Thymus (tissue), 11 donors: ENCODE measurements at regions not wholly inside any gene's neighbourhood (a gene's known extent, or its start where the extent isn't known, plus 50 kb on each side); places are given as distances from the start of the nearest gene placed in this dataset.

ENCODE experiments used
- DNase-seq, 9 donors: peaks; one replicate each; pipeline ENCODE4 v3.0.0-alpha.2; 2013; ENCODE audit warnings: low spot score in 9 of 9, low read depth in 6 of 9, missing footprints in 1 of 9
- H3K27ac ChIP-seq, 2 donors: one replicate each; pipeline ENCODE4 v1.5.1; 2013; ENCODE audit warnings: control low read depth in 1 of 2, low read depth in 1 of 2, low read length in 1 of 2, mild to moderate bottlenecking in 1 of 2, moderate library complexity in 1 of 2
- H3K27me3 ChIP-seq, 2 donors: one replicate each; pipeline ENCODE4 v1.5.1; 2013; ENCODE audit warnings: low read length in 1 of 2; ENCODE audit not compliant: control insufficient read depth in 2 of 2, insufficient read depth in 1 of 2
- H3K36me3 ChIP-seq, 2 donors: one replicate each; pipeline ENCODE4 v1.5.1; 2013; ENCODE audit warnings: low read length in 1 of 2, mild to moderate bottlenecking in 1 of 2, moderate library complexity in 1 of 2; ENCODE audit not compliant: control insufficient read depth in 2 of 2, insufficient read depth in 2 of 2
- H3K4me1 ChIP-seq, 2 donors: one replicate each; pipeline ENCODE4 v1.5.1; 2013; ENCODE audit warnings: low read length in 2 of 2; ENCODE audit not compliant: control insufficient read depth in 2 of 2, insufficient read depth in 2 of 2
- H3K4me3 ChIP-seq, 2 donors: one replicate each; pipeline ENCODE4 v1.5.1; 2013; ENCODE audit warnings: low read length in 2 of 2, control low read depth in 1 of 2, mild to moderate bottlenecking in 1 of 2
- H3K9me3 ChIP-seq, 2 donors: one replicate each; pipeline ENCODE4 v1.5.1; 2013; ENCODE audit warnings: low read length in 1 of 2, mild to moderate bottlenecking in 1 of 2; ENCODE audit not compliant: control insufficient read depth in 2 of 2, insufficient read depth in 1 of 2
- WGBS: extraction: QIAGEN DNeasy Blood & Tissue Kit; methylation state at CpG from one replicate; pipeline ENCODE4 v1.1.7; 2013; 5-methylcytosine and 5-hydroxymethylcytosine counted together
- donor health status: healthy.

DNA sequence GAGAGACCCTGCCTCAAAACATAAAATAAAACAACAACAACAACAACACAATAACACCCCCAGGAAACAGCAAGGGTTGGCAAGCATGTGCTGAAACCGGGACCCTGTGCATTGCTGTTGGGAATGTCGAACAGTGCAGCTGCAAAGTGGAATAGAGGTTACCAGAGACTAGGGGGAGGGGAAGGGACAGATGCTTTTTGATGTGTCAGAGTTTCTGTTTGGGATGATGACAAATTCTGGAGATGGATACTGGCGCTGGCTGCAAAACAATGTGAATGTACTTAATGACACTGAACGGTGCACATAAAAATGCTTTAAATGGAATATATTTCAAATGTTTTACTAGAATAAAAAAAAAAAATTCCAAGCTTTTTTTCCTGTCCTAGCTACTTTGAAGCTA is 241.8 kb downstream of the TEX36 start:
- WGBS = 92% methylated on average over 4 of the region's 4 CpGs
- DNase-seq = no peak
- H3K9me3 ChIP-seq = no peaks in the 10 kb centered on the region
- H3K4me3 ChIP-seq = no peak overlapping the region
- no peaks in the 10 kb centered on the region for H3K36me3 ChIP-seq
- H3K27me3 ChIP-seq = no peaks in the 10 kb centered on the region
- H3K4me1 ChIP-seq = no peaks in the 10 kb centered on the region
- H3K27ac ChIP-seq = no peak overlapping the region

DNA sequence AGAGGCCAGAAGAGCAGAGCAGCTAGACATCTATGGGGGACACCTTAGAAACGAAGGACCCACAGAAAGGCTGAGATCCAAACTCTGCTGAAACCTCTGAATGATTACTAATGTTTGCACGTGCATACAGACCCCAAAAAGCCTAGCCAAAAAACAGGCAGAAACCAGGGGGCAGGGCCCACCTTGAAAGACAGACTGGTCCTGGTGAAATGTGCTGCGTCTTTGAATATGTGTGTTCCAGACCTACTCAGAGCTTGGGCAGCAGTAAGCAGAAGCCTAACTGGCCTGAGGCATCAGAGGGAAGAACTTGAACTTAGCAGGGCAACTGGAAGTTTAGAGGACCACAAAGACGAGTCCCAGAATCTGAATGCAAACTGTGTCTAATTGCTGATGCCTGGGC is 251.8 kb downstream of the TEX36 start:
- DNase-seq = no peak
- WGBS = 90% methylated on average over 4 of the region's 4 CpGs
- no peaks in the 10 kb centered on the region for H3K36me3 ChIP-seq
- H3K27ac ChIP-seq = no peak overlapping the region
- H3K9me3 ChIP-seq = no peaks in the 10 kb centered on the region
- no peaks in the 10 kb centered on the region for H3K27me3 ChIP-seq
- H3K4me3 ChIP-seq = no peak overlapping the region
- H3K4me1 ChIP-seq = no peaks in the 10 kb centered on the region

DNA sequence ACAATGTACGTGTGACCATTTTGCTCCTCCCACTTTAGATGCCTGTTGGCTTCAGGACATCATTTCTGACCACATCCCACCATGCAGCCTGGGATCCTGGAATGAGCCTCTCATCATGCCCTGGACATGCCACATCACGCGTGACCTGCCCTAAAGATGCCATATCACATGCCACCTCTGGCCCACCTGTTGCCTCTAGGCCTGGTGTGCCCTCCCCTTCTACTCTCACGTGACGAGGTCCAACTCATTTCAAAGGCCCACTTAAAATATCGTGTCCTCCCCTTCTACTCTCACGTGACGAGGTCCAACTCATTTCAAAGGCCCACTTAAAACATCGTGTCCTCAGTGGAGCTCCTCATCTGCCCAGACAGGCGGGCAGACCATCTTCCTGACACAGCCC is 254.9 kb downstream of the TEX36 start:
- Histone ChIP-seq H3K9me3 (no peaks in the 10 kb centered on the region), H3K4me3 (no peak overlapping the region), H3K4me1 (no peaks in the 10 kb centered on the region), H3K27me3 (no peaks in the 10 kb centered on the region), H3K36me3 (no peaks in the 10 kb centered on the region), H3K27ac (no peak overlapping the region)
- no peak for DNase-seq
- 90% methylated on average over 10 of the region's 10 CpGs for WGBS

- H3K27ac ChIP-seq = no peak overlapping the region
- H3K9me3 ChIP-seq = no peaks in the 10 kb centered on the region
- H3K36me3 ChIP-seq = no peaks in the 10 kb centered on the region
- WGBS = 74% methylated on average over 13 of the region's 13 CpGs
- H3K4me1 ChIP-seq = no peaks in the 10 kb centered on the region
- DNase-seq = no peak
- no peak overlapping the region for H3K4me3 ChIP-seq
- H3K27me3 ChIP-seq = no peaks in the 10 kb centered on the region
Observed at GRCh38 chr10:125424191-125424847, 258.6 kb downstream of the TEX36 start.

GRCh38 chr10:125423569-125423968 is 259.4 kb downstream of the TEX36 start:
- no peaks in the 10 kb centered on the region for H3K36me3 ChIP-seq
- H3K27me3 ChIP-seq = no peaks in the 10 kb centered on the region
- H3K27ac ChIP-seq = peak overlapping the region in 1 of 2 donors; percentile 3
- H3K4me1 ChIP-seq = no peaks in the 10 kb centered on the region
- H3K4me3 ChIP-seq = no peak overlapping the region
- H3K9me3 ChIP-seq = no peaks in the 10 kb centered on the region
- no peak for DNase-seq
- WGBS = 75% methylated on average over 9 of the region's 9 CpGs

GRCh38 chr10:125419831-125420230 is 259.5 kb upstream of the CTBP2 start:
- Histone ChIP-seq H3K27me3 (no peaks in the 10 kb centered on the region), H3K9me3 (no peaks in the 10 kb centered on the region), H3K27ac (no peak overlapping the region), H3K36me3 (no peaks in the 10 kb centered on the region), H3K4me3 (no peak overlapping the region), H3K4me1 (no peaks in the 10 kb centered on the region)
- 91% methylated on average over 8 of the region's 8 CpGs for WGBS
- DNase-seq = no peak

GRCh38 chr10:125419146-125419545 is 258.8 kb upstream of the CTBP2 start:
- no peak overlapping the region for H3K4me3 ChIP-seq
- H3K9me3 ChIP-seq = no peaks in the 10 kb centered on the region
- no peaks in the 10 kb centered on the region for H3K27me3 ChIP-seq
- no peaks in the 10 kb centered on the region for H3K4me1 ChIP-seq
- WGBS = 88% methylated on average over 8 of the region's 8 CpGs
- DNase-seq = no peak
- no peak overlapping the region for H3K27ac ChIP-seq
- no peaks in the 10 kb centered on the region for H3K36me3 ChIP-seq

GRCh38 chr10:125417605-125418004 is 257.2 kb upstream of the CTBP2 start:
- no peaks in the 10 kb centered on the region for H3K36me3 ChIP-seq
- no peak overlapping the region for H3K4me3 ChIP-seq
- H3K27me3 ChIP-seq = no peaks in the 10 kb centered on the region
- WGBS = 92% methylated on average over 6 of the region's 6 CpGs
- no peaks in the 10 kb centered on the region for H3K9me3 ChIP-seq
- H3K27ac ChIP-seq = no peak overlapping the region
- H3K4me1 ChIP-seq = no peaks in the 10 kb centered on the region
- no peak for DNase-seq

DNA sequence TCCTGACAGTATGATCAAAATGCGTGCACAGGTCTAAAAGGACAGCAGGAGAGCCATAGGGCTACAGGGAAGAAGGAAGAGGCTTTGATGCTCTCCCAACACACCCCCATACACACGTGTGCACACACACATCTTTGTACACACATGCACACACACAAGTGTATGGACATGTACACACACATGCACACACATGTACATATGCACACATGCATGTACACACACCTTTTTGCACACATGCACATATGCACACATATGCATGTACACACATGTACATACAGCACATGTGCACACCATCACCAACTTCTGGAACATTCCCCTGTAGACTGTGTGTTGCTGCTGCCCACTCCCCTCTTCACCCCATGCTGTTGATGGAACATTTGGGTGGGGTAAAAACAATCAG is 255.6 kb upstream of the CTBP2 start:
- no peak for DNase-seq
- Histone ChIP-seq H3K27ac (no peak overlapping the region), H3K27me3 (no peaks in the 10 kb centered on the region), H3K9me3 (no peaks in the 10 kb centered on the region), H3K4me3 (no peak overlapping the region), H3K4me1 (no peaks in the 10 kb centered on the region), H3K36me3 (no peaks in the 10 kb centered on the region)
- 81% methylated on average over 2 of the region's 2 CpGs for WGBS
